ENCODE measurements at regions not wholly inside any gene's neighbourhood (a gene's known extent, or its start where the extent isn't known, plus 50 kb on each side); places are given as distances from the start of the nearest gene placed in this dataset.
"Not testable (repeated sequence)": the region's sequence is repeated elsewhere in the genome, so short reads cannot be mapped to it uniquely, and the experiment has no call there.

DNA sequence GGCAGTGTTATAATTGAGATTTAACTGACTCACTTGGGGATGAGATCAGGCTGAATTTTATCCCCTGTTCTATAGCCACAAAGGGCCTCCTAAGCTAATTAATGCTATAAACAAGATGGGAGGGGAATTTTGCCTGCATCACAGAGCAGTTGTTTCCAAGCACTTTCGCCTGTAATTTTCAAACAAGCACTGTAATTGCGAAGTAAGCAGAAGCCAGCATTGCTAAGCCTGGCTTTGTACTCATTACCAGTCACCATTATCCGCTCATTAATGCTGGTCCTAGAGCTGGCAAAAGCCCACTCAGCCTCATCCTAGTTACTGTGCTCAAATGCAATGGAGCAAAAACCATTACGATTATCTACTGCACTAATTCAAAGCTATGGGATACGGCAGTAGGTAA lies 356.6 kb upstream of the UBE2E2 start:
- TF ChIP-seq, protein P1, sequence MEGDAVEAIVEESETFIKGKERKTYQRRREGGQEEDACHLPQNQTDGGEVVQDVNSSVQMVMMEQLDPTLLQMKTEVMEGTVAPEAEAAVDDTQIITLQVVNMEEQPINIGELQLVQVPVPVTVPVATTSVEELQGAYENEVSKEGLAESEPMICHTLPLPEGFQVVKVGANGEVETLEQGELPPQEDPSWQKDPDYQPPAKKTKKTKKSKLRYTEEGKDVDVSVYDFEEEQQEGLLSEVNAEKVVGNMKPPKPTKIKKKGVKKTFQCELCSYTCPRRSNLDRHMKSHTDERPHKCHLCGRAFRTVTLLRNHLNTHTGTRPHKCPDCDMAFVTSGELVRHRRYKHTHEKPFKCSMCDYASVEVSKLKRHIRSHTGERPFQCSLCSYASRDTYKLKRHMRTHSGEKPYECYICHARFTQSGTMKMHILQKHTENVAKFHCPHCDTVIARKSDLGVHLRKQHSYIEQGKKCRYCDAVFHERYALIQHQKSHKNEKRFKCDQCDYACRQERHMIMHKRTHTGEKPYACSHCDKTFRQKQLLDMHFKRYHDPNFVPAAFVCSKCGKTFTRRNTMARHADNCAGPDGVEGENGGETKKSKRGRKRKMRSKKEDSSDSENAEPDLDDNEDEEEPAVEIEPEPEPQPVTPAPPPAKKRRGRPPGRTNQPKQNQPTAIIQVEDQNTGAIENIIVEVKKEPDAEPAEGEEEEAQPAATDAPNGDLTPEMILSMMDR (IDR thresholded peaks at IDR 0.05; ENCODE audit: borderline replicate concordance), result no peak
- Histone ChIP-seq H3K4me3 (no peak overlapping the region), H3K36me3 (no peaks in the 10 kb centered on the region), H3K27ac (replicated peaks) (no peak overlapping the region), H3K27me3 (ENCODE audit: low read depth) (no peaks in the 10 kb centered on the region), H3K4me1 (no peaks in the 10 kb centered on the region), H3K9me3 (replicated peaks) (peaks cover 6% of the 10 kb centered on the region)
- intact Hi-C loops (cut with micrococcal nuclease), result no loop called here
- no peak for DNase-seq

DNA sequence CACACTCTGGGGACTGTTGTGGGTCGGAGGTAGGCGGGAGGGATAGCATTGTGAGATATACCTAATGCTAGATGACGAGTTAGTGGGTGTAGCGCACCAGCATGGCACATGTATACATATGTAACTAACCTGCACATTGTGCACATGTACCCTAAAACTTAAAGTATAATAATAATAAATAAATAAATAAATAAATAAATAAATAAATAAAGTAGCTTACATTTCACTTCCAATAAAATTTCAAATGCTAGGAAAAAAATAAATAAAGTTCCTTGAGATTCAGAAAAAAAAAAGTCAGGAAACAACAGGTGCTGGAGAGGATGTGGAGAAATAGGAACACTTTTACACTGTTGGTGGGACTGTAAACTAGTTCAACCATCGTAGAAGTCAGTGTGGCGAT lies 353.5 kb upstream of the UBE2E2 start:
- H3K27ac ChIP-seq (replicated peaks); H3K27me3 ChIP-seq (ENCODE audit: low read depth); intact Hi-C loops (cut with micrococcal nuclease); DNase-seq; H3K9me3 ChIP-seq (replicated peaks); H3K36me3 ChIP-seq; H3K4me3 ChIP-seq; H3K4me1 ChIP-seq: not testable (repeated sequence)

DNA sequence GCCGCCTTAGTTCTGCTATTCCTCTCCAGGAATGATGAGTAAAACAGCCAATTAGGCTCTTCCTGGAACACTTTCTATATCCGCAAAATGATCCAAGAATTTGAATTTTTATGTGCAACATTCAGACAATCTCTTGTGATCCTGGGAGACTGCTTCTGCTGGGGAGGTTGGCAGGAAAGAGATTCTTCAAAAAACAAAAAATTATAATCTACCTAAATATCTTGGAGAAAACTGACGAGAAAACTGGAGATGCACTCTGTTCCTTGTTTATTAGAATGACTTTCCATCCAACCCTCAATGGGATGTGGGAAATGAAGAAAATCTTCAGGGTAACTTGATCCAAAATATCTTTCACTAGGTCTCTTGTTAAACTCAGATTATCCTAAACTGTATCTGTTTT lies 346.3 kb upstream of the UBE2E2 start:
- H3K4me3 ChIP-seq, result no peak overlapping the region
- intact Hi-C loops (cut with micrococcal nuclease), result no loop called here
- no peaks in the 10 kb centered on the region for H3K36me3 ChIP-seq
- TF ChIP-seq, protein P1 (IDR thresholded peaks at IDR 0.05; ENCODE audit: borderline replicate concordance), result no peak
- no peaks in the 10 kb centered on the region for H3K27me3 ChIP-seq (ENCODE audit: low read depth)
- no peak overlapping the region for H3K27ac ChIP-seq (replicated peaks)
- no peaks in the 10 kb centered on the region for H3K4me1 ChIP-seq
- no peak for DNase-seq
- peaks cover 12% of the 10 kb centered on the region for H3K9me3 ChIP-seq (replicated peaks)

DNA sequence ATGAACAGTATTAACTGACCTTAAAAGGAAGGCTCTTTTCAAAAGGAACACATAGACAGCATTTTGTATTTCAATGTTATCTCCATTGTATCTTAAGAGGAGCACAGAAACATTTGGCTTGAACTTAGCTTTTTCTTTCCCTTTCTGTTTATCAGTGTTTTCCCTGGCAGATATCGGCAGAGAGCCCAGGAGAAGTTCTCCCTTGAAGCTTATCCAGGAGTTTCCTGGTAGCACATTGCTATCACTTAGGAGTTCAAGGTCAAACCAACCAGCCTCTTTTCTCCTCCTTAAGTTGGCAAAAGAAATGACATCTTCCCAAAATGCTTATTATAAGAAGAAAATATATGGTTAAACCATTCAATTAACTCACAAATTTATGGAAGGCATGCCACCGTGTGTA lies 344.6 kb upstream of the UBE2E2 start:
- Histone ChIP-seq H3K9me3 (replicated peaks) (peaks cover 12% of the 10 kb centered on the region), H3K27me3 (ENCODE audit: low read depth) (no peaks in the 10 kb centered on the region), H3K4me3 (no peak overlapping the region), H3K36me3 (no peaks in the 10 kb centered on the region), H3K4me1 (no peaks in the 10 kb centered on the region), H3K27ac (replicated peaks) (no peak overlapping the region)
- DNase-seq, result no peak
- TF ChIP-seq, protein P1 (IDR thresholded peaks at IDR 0.05; ENCODE audit: borderline replicate concordance), result no peak
- intact Hi-C loops (cut with micrococcal nuclease), result no loop called here

DNA sequence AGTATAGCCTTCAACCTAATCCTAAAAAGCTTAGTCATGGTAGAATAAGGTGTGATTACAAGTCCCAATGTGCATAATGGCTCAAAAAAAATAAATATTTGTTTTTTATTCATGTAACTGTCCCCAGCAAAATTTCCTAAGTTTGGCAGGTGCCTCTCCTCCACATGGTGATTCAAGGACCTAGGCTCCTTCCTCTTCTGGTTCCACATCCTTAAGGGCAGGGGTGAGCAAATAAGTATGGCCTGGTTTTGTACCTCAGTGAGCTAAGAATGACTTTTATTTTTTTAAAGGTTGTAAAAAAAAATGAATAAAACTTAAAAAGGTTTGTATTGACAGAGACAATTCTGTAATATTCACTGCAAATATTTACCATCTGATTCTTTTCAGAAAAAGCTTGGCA lies 343.5 kb upstream of the UBE2E2 start:
- no peaks in the 10 kb centered on the region for H3K27me3 ChIP-seq (ENCODE audit: low read depth)
- intact Hi-C loops (cut with micrococcal nuclease), result no loop called here

DNA sequence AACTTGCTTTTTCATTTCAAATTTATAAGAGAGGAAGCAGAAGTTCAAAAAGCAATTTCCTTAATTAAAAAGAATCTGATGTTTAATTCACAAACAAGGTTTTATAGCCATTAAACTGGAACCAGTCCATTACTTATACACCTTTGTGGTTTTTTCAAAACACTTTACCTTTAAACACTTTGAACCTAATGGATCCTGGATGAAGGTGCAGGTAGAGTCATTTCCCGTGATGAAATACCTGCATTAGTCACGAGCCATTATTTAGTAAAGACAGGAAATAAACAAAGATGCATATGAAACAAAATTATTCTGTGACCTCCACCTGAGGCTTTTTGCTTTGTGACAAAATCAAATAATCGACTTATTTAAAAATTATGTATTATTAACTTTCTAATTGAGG lies 341.7 kb upstream of the UBE2E2 start:
- Histone ChIP-seq H3K9me3 (replicated peaks) (peaks cover 3% of the 10 kb centered on the region), H3K36me3 (no peaks in the 10 kb centered on the region), H3K4me3 (no peak overlapping the region), H3K27me3 (ENCODE audit: low read depth) (no peaks in the 10 kb centered on the region), H3K27ac (replicated peaks) (no peak overlapping the region), H3K4me1 (no peaks in the 10 kb centered on the region)
- no peak for DNase-seq
- TF ChIP-seq, protein P1 (IDR thresholded peaks at IDR 0.05; ENCODE audit: borderline replicate concordance), result no peak
- intact Hi-C loops (cut with micrococcal nuclease), result no loop called here

More for the DNA sequence above, 343.5 kb upstream of the UBE2E2 start:
- H3K9me3 ChIP-seq (replicated peaks), result peaks cover 8% of the 10 kb centered on the region
- no peak overlapping the region for H3K27ac ChIP-seq (replicated peaks)
- H3K4me1 ChIP-seq, result no peaks in the 10 kb centered on the region
- DNase-seq, result no peak
- H3K4me3 ChIP-seq, result no peak overlapping the region
- TF ChIP-seq, protein P1 (IDR thresholded peaks at IDR 0.05; ENCODE audit: borderline replicate concordance), result no peak
- H3K36me3 ChIP-seq, result no peaks in the 10 kb centered on the region

Measured in left ventricle myocardium inferior (tissue), 1 donor.